22Rv1 (cell line): ENCODE measurements at regions not wholly inside any gene's neighbourhood (a gene's known extent, or its start where the extent isn't known, plus 50 kb on each side); places are given as distances from the start of the nearest gene placed in this dataset.
A peak's percentile ranks its signal among the peaks of the same experiment; 100 is the strongest.

ENCODE experiments used
- H3K27ac ChIP-seq: fragments of 450-650 bp; 2 replicates; pipeline ENCODE4 v1.5.1; 2017
- ZFX ChIP-seq: fragments of 450-650 bp; IDR thresholded peaks from 2 replicates; pipeline ENCODE4 v1.6.1; 2017; ENCODE audit warnings: antibody characterized with exemption, borderline replicate concordance
- TF ChIP-seq, protein P1 (sequence below): fragments of 450-650 bp; IDR thresholded peaks from 2 replicates; pipeline ENCODE4 v1.5.1; 2017; ENCODE audit warnings: mild to moderate bottlenecking

GRCh38 chr10:14396411-14397048, 65.8 kb upstream of the FRMD4A start:
- H3K27ac ChIP-seq: no peak overlapping the region
- TF ChIP-seq, protein P1, sequence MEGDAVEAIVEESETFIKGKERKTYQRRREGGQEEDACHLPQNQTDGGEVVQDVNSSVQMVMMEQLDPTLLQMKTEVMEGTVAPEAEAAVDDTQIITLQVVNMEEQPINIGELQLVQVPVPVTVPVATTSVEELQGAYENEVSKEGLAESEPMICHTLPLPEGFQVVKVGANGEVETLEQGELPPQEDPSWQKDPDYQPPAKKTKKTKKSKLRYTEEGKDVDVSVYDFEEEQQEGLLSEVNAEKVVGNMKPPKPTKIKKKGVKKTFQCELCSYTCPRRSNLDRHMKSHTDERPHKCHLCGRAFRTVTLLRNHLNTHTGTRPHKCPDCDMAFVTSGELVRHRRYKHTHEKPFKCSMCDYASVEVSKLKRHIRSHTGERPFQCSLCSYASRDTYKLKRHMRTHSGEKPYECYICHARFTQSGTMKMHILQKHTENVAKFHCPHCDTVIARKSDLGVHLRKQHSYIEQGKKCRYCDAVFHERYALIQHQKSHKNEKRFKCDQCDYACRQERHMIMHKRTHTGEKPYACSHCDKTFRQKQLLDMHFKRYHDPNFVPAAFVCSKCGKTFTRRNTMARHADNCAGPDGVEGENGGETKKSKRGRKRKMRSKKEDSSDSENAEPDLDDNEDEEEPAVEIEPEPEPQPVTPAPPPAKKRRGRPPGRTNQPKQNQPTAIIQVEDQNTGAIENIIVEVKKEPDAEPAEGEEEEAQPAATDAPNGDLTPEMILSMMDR: peak; percentile 42
- no peak for TF ChIP-seq ZFX

GRCh38 chr10:14394179-14394578, 63.5 kb upstream of the FRMD4A start:
- no peak overlapping the region for H3K27ac ChIP-seq
- TF ChIP-seq ZFX: no peak
- TF ChIP-seq, protein P1: no peak

DNA sequence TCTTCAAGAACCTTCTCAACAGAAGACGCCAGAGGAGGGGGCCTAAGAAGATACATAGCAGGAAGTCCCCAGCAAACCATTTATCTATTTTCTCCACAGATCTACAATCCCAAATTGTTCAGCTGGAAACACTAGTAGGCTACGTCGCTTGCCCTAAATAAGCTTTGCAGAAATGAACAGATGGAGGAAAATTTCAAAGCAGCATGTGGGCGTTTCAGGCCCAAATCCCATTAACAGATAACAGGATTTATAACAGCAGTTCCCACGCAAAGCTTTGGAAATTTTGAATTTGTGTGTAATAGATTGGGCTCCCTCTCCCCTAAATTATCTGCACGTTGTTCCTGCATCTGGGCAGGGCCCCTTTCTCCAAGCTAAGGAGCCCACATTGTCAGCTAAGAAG, 60.6 kb upstream of the FRMD4A start:
- no peak for TF ChIP-seq ZFX
- TF ChIP-seq, protein P1: no peak

GRCh38 chr10:14389981-14390590, 59.4 kb upstream of the FRMD4A start:
- no peak overlapping the region for H3K27ac ChIP-seq
- TF ChIP-seq, protein P1: no peak
- no peak for TF ChIP-seq ZFX

More for the DNA sequence above, 60.6 kb upstream of the FRMD4A start:
- H3K27ac ChIP-seq: no peak overlapping the region

DNA sequence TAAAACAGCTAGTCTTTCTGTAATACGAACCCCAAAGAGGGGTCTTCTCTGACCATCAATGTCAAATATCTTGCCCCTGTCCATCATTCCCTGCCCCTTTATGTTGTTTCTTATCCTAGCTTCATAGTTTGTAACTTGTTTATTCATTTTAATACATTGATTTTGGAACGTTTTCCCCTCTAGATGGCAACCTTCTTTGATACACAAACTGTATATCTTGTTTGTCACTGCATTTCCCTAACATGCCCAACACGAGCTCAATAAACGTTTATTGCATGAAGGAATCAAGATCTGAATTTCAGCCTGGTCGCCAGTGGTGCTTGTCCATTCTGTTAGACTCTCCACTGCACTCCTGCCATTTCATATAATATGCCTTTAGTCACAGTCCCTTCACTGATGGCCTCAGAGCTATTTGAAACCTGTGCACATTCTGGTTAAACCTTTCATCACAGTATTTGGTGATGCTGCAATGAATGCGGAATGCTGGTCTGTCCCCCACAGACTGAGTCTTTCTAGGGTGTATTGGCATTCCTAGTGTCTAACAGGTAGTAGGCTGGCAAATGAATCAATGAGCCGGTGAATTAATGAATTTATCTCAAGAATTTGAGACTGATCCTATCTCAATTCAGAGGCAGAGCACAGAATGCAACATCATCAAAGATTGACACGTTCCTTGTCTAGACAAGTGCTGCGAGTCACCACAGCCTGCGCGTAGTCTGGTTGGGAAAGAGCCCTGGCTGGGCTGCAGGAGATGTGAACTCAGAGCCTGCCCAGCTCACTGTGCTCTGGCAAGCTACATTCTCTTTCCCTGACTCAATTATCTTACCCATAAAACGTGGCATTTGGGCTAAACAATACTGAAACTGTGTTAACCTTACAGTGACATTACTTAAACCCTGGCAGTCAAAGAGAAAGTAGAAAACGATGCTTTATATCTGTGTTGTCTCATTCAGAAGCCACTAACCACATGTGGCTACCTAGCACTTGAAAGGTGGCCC, 55.2 kb upstream of the FRMD4A start:
- no peak overlapping the region for H3K27ac ChIP-seq

DNA sequence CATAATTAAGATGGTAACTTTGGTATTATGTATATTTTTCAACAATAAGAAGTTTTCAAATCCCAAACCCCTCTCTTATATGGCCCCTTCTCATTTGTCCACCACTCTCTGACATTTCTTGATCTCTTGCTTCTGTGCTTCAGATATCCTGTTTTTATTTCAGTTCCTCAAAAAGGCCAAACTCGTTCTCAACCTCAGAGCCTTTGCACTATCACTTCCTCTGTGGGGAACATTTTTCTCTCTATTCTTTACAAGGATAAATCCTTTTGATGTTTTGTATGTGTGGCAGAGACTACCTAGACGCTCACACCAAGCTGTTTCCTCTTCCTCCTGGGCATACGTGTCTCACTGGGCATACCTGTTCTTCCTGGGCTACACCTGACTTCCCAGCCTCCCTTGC, 54.2 kb upstream of the FRMD4A start:
- TF ChIP-seq, protein P1: no peak
- TF ChIP-seq ZFX: no peak
- H3K27ac ChIP-seq: no peak overlapping the region

More for the DNA sequence above, 55.2 kb upstream of the FRMD4A start:
- TF ChIP-seq, protein P1: 0 out of 2 replicates have a peak, but pooled peaks have one; percentile 11
- TF ChIP-seq ZFX: no peak
